ENCODE measurements at regions not wholly inside any gene's neighbourhood (a gene's known extent, or its start where the extent isn't known, plus 50 kb on each side); places are given as distances from the start of the nearest gene placed in this dataset.

DNA sequence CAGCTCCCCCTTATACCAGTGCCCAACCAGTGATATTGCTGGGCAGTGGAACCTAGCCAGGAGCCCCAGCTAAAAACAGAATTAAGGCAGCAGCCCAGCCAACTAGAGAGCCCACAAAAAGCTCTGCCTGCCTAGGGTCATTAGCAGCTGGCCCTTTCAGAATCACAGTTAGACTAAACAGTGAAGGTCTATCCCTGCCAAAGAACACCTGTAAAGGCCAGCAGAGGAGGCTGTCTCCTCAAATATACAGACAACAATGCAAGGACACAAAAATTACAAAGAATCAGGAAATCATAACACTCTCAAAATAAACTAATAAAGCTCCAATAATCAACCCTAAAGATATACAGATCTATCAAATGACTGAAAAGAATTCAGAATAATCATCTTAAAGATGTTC, 77.8 kb upstream of the HTR1E start:
- TF ChIP-seq, protein P1, sequence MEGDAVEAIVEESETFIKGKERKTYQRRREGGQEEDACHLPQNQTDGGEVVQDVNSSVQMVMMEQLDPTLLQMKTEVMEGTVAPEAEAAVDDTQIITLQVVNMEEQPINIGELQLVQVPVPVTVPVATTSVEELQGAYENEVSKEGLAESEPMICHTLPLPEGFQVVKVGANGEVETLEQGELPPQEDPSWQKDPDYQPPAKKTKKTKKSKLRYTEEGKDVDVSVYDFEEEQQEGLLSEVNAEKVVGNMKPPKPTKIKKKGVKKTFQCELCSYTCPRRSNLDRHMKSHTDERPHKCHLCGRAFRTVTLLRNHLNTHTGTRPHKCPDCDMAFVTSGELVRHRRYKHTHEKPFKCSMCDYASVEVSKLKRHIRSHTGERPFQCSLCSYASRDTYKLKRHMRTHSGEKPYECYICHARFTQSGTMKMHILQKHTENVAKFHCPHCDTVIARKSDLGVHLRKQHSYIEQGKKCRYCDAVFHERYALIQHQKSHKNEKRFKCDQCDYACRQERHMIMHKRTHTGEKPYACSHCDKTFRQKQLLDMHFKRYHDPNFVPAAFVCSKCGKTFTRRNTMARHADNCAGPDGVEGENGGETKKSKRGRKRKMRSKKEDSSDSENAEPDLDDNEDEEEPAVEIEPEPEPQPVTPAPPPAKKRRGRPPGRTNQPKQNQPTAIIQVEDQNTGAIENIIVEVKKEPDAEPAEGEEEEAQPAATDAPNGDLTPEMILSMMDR (conservative IDR thresholded peaks at IDR 0.05; ENCODE audit: low read depth, low read length) = no peak
- TF ChIP-seq EZH2phosphoT487 (IDR thresholded peaks at IDR 0.05; ENCODE audit: borderline replicate concordance, low read length) (no peak), EZH2 (IDR thresholded peaks at IDR 0.05; ENCODE audit: low read length, unreplicated experiment) (no peak)

All from PC-3 (cell line).